ENCODE measurements at regions not wholly inside any gene's neighbourhood (a gene's known extent, or its start where the extent isn't known, plus 50 kb on each side); places are given as distances from the start of the nearest gene placed in this dataset.
"Not testable (repeated sequence)": the region's sequence is repeated elsewhere in the genome, so short reads cannot be mapped to it uniquely, and the experiment has no call there.

GRCh38 chr9:85322592-85322991 is 419.2 kb downstream of the AGTPBP1 start:
- DNase-seq = no peak
- ATAC-seq = no peak
- TF ChIP-seq, protein P1, sequence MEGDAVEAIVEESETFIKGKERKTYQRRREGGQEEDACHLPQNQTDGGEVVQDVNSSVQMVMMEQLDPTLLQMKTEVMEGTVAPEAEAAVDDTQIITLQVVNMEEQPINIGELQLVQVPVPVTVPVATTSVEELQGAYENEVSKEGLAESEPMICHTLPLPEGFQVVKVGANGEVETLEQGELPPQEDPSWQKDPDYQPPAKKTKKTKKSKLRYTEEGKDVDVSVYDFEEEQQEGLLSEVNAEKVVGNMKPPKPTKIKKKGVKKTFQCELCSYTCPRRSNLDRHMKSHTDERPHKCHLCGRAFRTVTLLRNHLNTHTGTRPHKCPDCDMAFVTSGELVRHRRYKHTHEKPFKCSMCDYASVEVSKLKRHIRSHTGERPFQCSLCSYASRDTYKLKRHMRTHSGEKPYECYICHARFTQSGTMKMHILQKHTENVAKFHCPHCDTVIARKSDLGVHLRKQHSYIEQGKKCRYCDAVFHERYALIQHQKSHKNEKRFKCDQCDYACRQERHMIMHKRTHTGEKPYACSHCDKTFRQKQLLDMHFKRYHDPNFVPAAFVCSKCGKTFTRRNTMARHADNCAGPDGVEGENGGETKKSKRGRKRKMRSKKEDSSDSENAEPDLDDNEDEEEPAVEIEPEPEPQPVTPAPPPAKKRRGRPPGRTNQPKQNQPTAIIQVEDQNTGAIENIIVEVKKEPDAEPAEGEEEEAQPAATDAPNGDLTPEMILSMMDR (IDR thresholded peaks at IDR 0.05) = no peak
- intact Hi-C loops (cut with DNase I) = no loop called here
- Histone ChIP-seq H3K4me3 (no peak overlapping the region), H3K9me3 (peaks cover 0 to 16% of the 10 kb centered on the region in 2 donors), H3K36me3 (no peaks in the 10 kb centered on the region), H3K27me3 (no peaks in the 10 kb centered on the region), H3K4me1 (no peaks in the 10 kb centered on the region), H3K27ac (no peak overlapping the region)

DNA sequence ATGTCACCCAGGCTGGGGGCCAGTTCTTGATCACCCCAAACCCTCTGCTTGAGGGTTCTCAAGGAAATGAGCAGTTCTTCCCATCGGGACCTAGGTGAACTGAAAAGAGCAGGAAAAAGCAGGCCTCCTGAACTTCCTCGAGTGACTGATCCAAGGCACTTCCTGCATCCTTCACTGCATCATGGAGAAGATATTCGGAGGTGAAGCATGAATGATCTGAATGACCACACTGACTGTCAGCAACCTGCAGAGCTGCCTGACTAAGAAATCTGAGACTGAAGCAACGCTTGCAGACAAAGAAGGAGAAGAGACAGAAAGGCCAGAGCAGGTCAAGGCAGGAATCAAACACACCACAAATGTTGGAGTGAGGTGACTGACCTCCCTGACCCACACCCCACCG is 420.2 kb downstream of the AGTPBP1 start:
- Histone ChIP-seq H3K4me1 (no peaks in the 10 kb centered on the region), H3K4me3 (no peak overlapping the region), H3K9me3 (peaks cover 0 to 16% of the 10 kb centered on the region in 2 donors), H3K27me3 (no peaks in the 10 kb centered on the region), H3K36me3 (no peaks in the 10 kb centered on the region), H3K27ac (no peak overlapping the region)
- intact Hi-C loops (cut with DNase I) = no loop called here
- TF ChIP-seq, protein P1 (IDR thresholded peaks at IDR 0.05) = no peak
- ATAC-seq (no peak), DNase-seq (no peak)

DNA sequence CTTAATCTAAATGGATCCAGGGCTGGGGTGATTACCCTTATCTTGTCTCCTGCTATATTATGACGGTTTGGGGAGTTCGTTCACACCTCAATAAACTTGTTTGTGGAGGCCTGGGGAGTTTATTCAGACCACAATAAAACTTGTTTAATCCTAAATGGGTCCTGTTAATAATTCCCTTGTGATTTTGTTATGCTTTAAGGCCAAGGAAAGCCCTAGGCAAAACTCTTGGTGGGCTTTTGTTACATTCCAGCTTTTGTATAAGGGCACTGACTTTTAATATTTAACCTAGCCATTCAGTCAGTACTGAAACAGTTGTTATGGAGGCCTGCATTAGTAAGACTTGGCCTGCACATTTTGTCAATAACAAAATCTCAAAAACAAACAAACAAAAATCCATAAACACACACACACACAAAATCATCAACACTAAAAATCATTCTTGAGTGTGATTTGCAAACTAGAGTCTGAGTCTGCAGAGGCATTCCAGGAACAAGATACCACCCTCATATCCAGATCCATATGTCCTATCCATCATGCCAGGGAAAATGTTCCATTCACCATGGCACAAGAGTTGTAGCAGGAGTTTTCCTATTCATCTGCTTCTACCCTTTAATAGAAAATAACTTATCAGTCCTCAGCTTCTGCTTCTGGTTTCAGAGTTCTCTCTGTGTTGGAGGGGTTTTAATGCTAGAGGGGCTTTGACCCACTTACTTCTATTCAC is 421.7 kb downstream of the AGTPBP1 start:
- TF ChIP-seq, protein P1 (IDR thresholded peaks at IDR 0.05) = no peak
- Histone ChIP-seq H3K9me3 (peaks cover 0 to 17% of the 10 kb centered on the region in 2 donors), H3K36me3 (no peaks in the 10 kb centered on the region), H3K4me3 (no peak overlapping the region), H3K27ac (no peak overlapping the region), H3K27me3 (no peaks in the 10 kb centered on the region), H3K4me1 (no peaks in the 10 kb centered on the region)
- intact Hi-C loops (cut with DNase I) = no loop called here
- ATAC-seq (no peak), DNase-seq (no peak)

DNA sequence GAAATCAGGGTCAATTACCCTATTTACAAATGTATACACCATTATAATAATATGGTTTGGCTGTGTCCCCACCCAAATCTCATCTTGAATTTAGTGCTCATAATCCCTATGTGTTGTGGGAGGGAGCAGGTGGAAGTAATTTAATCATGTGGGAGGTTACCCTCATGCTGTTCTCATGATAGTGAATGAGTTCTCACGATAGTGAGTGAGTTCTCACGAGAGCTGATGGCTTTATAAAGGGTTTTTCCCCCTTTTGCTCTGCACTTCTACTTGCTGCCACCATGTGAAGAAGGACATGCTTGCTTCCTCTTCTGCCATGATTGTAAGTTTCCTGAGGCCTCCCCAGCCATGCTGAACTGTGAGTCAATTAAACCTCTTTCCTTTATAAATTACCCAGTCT is 426.2 kb downstream of the AGTPBP1 start:
- H3K9me3 ChIP-seq = peaks cover 0 to 18% of the 10 kb centered on the region in 2 donors
- H3K4me3 ChIP-seq; H3K4me1 ChIP-seq; H3K27ac ChIP-seq; H3K27me3 ChIP-seq; ATAC-seq; DNase-seq; intact Hi-C loops (cut with DNase I); H3K36me3 ChIP-seq: not testable (repeated sequence)

DNA sequence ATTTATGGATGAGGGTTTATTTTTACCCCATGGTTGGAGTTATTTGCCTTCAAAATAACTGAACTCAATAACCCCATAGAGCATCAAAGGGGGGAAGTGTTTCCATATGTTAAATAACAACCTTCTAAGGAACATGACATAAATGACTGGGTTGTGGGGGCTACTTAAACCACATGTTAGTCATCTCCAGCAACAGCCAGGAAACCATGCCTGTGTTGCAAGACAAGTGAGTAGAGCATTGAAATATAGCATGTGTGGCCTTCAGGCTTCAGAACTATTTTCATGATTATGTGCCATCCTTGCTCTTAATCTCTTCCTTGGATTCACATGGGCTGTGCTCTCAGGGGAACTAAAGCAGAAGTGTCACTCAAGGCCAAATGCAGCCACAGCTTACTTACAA is 431.2 kb downstream of the AGTPBP1 start:
- intact Hi-C loops (cut with DNase I) = no loop called here
- Histone ChIP-seq H3K27me3 (no peaks in the 10 kb centered on the region), H3K27ac (no peak overlapping the region), H3K4me3 (no peak overlapping the region), H3K36me3 (no peaks in the 10 kb centered on the region), H3K4me1 (no peaks in the 10 kb centered on the region), H3K9me3 (peaks cover 0 to 26% of the 10 kb centered on the region in 2 donors)
- DNase-seq = peak in 1 of 4 donors; percentile 69
- no peak for ATAC-seq
- TF ChIP-seq, protein P1 (IDR thresholded peaks at IDR 0.05) = no peak

DNA sequence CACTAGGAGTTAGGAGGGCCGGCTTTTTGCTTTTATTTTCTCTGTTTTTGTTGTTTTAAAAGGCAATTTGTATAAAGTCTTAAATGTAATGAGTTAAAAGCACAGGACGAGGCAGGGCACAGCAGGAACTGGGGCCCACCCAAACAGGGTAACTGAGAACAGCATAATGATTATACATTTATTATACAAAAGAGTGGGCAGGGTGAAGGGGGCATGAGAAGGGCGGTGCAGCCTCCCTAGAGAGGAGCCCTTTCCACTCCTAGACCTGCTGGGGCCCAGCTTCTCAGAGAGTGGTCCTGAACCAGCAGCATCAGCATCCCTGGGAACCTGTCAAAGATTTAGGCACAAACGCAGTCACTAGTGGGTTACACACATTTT is 438.0 kb downstream of the AGTPBP1 start:
- TF ChIP-seq, protein P1 (IDR thresholded peaks at IDR 0.05) = no peak

More for the DNA sequence above, 438.0 kb downstream of the AGTPBP1 start:
- DNase-seq (no peak), ATAC-seq (no peak)
- Histone ChIP-seq H3K36me3 (no peaks in the 10 kb centered on the region), H3K9me3 (no peaks in the 10 kb centered on the region), H3K27ac (no peak overlapping the region), H3K4me1 (no peaks in the 10 kb centered on the region), H3K27me3 (no peaks in the 10 kb centered on the region), H3K4me3 (no peak overlapping the region)
- intact Hi-C loops (cut with DNase I) = no loop called here

Data from left lung (tissue), 4 donors.